K562 (cell line): ENCODE measurements at regions not wholly inside any gene's neighbourhood (a gene's known extent, or its start where the extent isn't known, plus 50 kb on each side); places are given as distances from the start of the nearest gene placed in this dataset.

Experiments used
- ATAC-seq: fragments of 200-7000 bp; cut with Tn5 transposase; 3 replicates; pipeline ENCODE4 v1.9.1; 2020; ENCODE audit warnings: moderate library complexity
- BruUV-seq: library from RNA; stranded (reverse); fragments of 400-500 nt; replicated peaks from 2 replicates; lab custom pipeline; 2021; lab: Mats Ljungman, UMichigan
- CTCF ChIA-PET: fragments of 300-600 bp; formaldehyde crosslinking; extraction: SDS; loops from one replicate; lab custom pipeline; 2021; ENCODE audit warnings: low intra/inter-chr PET ratio; lab: Yijun Ruan, JAX
- POLR2A ChIA-PET: fragments of 300-600, 350-650 bp; sonication (Branson Sonifier 250); formaldehyde crosslinking; extraction: SDS; loops from one replicate; lab custom pipeline; 2021; ENCODE audit warnings: antibody characterized with exemption, inconsistent platforms; lab: Yijun Ruan, JAX
- DNase-seq, 4 experiments: peaks; one replicate each; pipeline versions ENCODE4 v3.0.0 to v3.0.0-alpha.2; 2011 to 2018; ENCODE audit warnings: low spot score in 3 of 4, mixed read lengths in 3 of 4; ENCODE audit errors: extremely low read depth in 1 of 4
- FAIRE-seq: peaks from 2 replicates; lab custom pipeline; 2011; peaks lifted over from hg19 to GRCh38; lab: Jason Lieb, UNC
- H2AFZ ChIP-seq: 2 replicates; pipeline ENCODE4 v1.6.0; 2011; ENCODE audit warnings: low read depth, low read length, control low read depth, inconsistent platforms
- H3K27ac ChIP-seq: fragments of 200-600 bp; 3 replicates; pipeline ENCODE4 v1.8.0; 2011; ENCODE audit warnings: low read depth, mild to moderate bottlenecking, control low read depth, inconsistent platforms, low read length, moderate library complexity, mixed read lengths; ENCODE audit errors: extremely low read depth
- H3K27me3 ChIP-seq, 2 experiments: fragments of 300-600 bp in 1 of 2; 2 replicates in 1 of 2; 3 replicates in 1 of 2; pipeline versions ENCODE4 v1.6.0 to v1.8.0; 2011; ENCODE audit warnings: inconsistent platforms in 2 of 2, low read length in 2 of 2, mild to moderate bottlenecking in 1 of 2, mixed read lengths in 1 of 2, moderate library complexity in 1 of 2; ENCODE audit not compliant: control insufficient read depth in 2 of 2, insufficient read depth in 2 of 2
- H3K36me3 ChIP-seq: fragments of 300-600 bp; 3 replicates; pipeline ENCODE4 v1.8.0; 2011; ENCODE audit warnings: mild to moderate bottlenecking, low read length, inconsistent platforms; ENCODE audit not compliant: control insufficient read depth, insufficient read depth
- H3K4me1 ChIP-seq, 2 experiments: fragments of 200-600 bp in 1 of 2; replicated peaks in 1 of 2; 2 replicates in 1 of 2; 3 replicates in 1 of 2; pipeline versions ENCODE4 v1.5.1 to v1.8.0; 2011; ENCODE audit warnings: inconsistent platforms in 2 of 2, low read length in 2 of 2, mild to moderate bottlenecking in 1 of 2, mixed read lengths in 1 of 2, moderate library complexity in 1 of 2; ENCODE audit not compliant: control insufficient read depth in 2 of 2, insufficient read depth in 2 of 2
- H3K4me2 ChIP-seq: 2 replicates; pipeline ENCODE4 v1.6.1; 2011; ENCODE audit warnings: low read length, control low read depth, inconsistent platforms, mixed read lengths; ENCODE audit not compliant: insufficient read depth
- H3K4me3 ChIP-seq: fragments of 200-600 bp; sonication (generic), shearing (Covaris generic); 2 replicates; pipeline ENCODE4 v1.5.1; 2016; ENCODE audit warnings: control low read depth, inconsistent platforms
- H3K79me2 ChIP-seq: fragments of 200-600 bp; 3 replicates; pipeline ENCODE4 v1.8.0; 2011; ENCODE audit warnings: low read length, inconsistent platforms; ENCODE audit not compliant: control insufficient read depth, insufficient read depth
- H3K9ac ChIP-seq, 2 experiments: 2 replicates each; pipeline versions ENCODE4 v1.6.0 to v1.6.1; 2011; ENCODE audit warnings: low read depth in 2 of 2, low read length in 2 of 2, control low read depth in 1 of 2, inconsistent platforms in 1 of 2, mild to moderate bottlenecking in 1 of 2, mixed read lengths in 1 of 2; ENCODE audit not compliant: insufficient read depth in 1 of 2
- H3K9me1 ChIP-seq: one replicate; pipeline ENCODE4 v1.6.0; 2011; ENCODE audit warnings: inconsistent platforms, mild to moderate bottlenecking, low read length, moderate library complexity; ENCODE audit not compliant: control insufficient read depth, insufficient read depth
- H3K9me3 ChIP-seq: replicated peaks from 2 replicates; pipeline ENCODE4 v1.5.1; 2011; ENCODE audit warnings: low read depth, low read length, inconsistent platforms; ENCODE audit not compliant: control insufficient read depth, insufficient read depth
- H4K20me1 ChIP-seq: replicated peaks from 2 replicates; pipeline ENCODE4 v1.6.1; 2011; ENCODE audit warnings: low read length, inconsistent platforms, mixed read lengths; ENCODE audit not compliant: control insufficient read depth, insufficient read depth
- ATF2 ChIP-seq: sonication (generic); formaldehyde crosslinking; IDR thresholded peaks from 2 replicates; pipeline ENCODE4 v1.8.1; 2022; ENCODE audit warnings: missing genetic modification reagents
- CBX2 ChIP-seq: fragments of 200-600 bp; sonication (generic); IDR thresholded peaks from one replicate; pipeline ENCODE4 v1.6.1; 2012; ENCODE audit warnings: mild to moderate bottlenecking, low read length, inconsistent platforms; ENCODE audit not compliant: insufficient read depth, poor library complexity, severe bottlenecking
- E2F8 ChIP-seq: fragments of 450-650 bp; IDR thresholded peaks from 2 replicates; pipeline ENCODE4 v1.7.1; 2018; ENCODE audit warnings: mild to moderate bottlenecking, low read depth; ENCODE audit not compliant: partially characterized antibody
- ID3 ChIP-seq, 2 experiments: fragments of 250-450 bp in 1 of 2; fragments of 450-650 bp in 1 of 2; sonication (Bioruptor Pico) in 1 of 2; IDR thresholded peaks; 2 replicates each; pipeline versions ENCODE4 v1.6.1 to v1.8.0; 2016 to 2021; ENCODE audit warnings: mild to moderate bottlenecking in 2 of 2, moderate library complexity in 2 of 2, missing compliant biosample characterization in 1 of 2, missing genetic modification characterization in 1 of 2
- KLF10 ChIP-seq: fragments of 250-450 bp; sonication (Bioruptor Pico); IDR thresholded peaks from 2 replicates; pipeline ENCODE4 v1.6.1; 2021; ENCODE audit warnings: matching md5 sums
- KLF16 ChIP-seq: IDR thresholded peaks from 2 replicates; pipeline ENCODE4 v1.6.1; 2016; ENCODE audit warnings: antibody characterized with exemption
- PHF21A ChIP-seq: fragments of 450-650 bp; IDR thresholded peaks from 2 replicates; pipeline ENCODE4 v1.6.1; 2017; ENCODE audit warnings: low read depth, borderline replicate concordance
- ZNF584 ChIP-seq: fragments of 200-800 bp; sonication (Bioruptor generic); IDR thresholded peaks from 2 replicates; pipeline ENCODE4 v1.6.1; 2016; ENCODE audit warnings: low read depth, mild to moderate bottlenecking, missing genetic modification characterization, missing compliant biosample characterization
- ZNF717 ChIP-seq: fragments of 250-450 bp; sonication (Bioruptor Pico); IDR thresholded peaks from 2 replicates; pipeline ENCODE4 v1.5.0; 2021
- ZNF830 ChIP-seq: fragments of 250-450 bp; sonication (Bioruptor Pico); IDR thresholded peaks from 2 replicates; pipeline ENCODE4 v1.5.0; 2021; ENCODE audit warnings: mild to moderate bottlenecking
- WGBS: fragments of 100-300 bp; shearing (Covaris generic); methylation state at CpG from one replicate; pipeline ENCODE4 v1.1.6; 2016; ENCODE audit warnings: low coverage, mixed read lengths; ENCODE audit not compliant: insufficient coverage; ENCODE audit errors: missing lambda C conversion rate; 5-methylcytosine and 5-hydroxymethylcytosine counted together
- in situ Hi-C: fragments of 300-500 bp; cut with MboI; formaldehyde crosslinking; loops from 4 replicates; pipeline ENCODE4 v1.15.0; 2018; ENCODE audit warnings: inconsistent platforms, mixed read lengths
- intact Hi-C: fragments of 100-400 bp; cut with micrococcal nuclease; formaldehyde crosslinking; loops from 2 replicates; pipeline ENCODE4 v1.14.2; 2022
- TF ChIP-seq, protein P1 (sequence below): sonication (generic); formaldehyde crosslinking; IDR thresholded peaks from 2 replicates; pipeline ENCODE4 v1.8.1; 2023; ENCODE audit warnings: missing genetic modification reagents, mild to moderate bottlenecking, borderline replicate concordance

DNA sequence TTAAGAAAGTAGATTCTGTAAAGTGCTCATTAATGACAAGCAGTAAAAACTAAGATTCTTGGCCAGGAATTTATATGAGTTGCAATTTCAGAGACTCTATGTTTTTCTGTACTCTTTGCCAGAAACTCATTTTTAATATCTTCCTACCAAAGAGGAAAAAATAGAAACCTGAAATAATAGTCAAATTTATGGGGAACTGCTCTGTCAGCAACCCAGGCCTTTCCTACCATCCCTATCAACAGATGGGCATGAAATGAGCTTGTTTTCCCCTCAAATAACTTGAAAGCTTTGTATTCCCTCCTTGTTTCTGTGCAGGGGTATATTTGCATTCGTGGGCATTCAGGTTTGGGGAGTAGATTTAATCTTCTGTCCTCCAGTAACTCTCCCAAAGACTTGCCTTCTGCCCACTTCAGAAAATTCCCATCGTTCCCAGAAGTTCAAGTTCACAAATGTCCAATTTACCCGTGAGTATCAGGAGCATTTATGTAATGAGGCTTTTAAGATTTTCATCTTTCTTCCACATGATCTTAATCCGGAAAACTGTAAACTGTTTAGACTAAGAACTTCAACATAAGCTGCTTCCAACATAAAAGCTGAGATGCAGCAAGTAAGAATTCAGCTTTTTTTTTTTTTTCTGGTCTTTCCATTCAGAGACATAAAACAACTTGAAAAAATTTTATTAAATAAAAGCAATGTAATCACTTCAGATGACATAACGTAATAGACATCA, 363.1 kb downstream of the EFNB2 start (continued):
- TF ChIP-seq E2F8 (no peak), KLF10 (CRISPR knock-in tag) (no peak), KLF16 (no peak), ZNF717 (CRISPR knock-in tag) (no peak)

- no peak overlapping the region for H3K4me3 ChIP-seq
- DNase-seq (no peak), ATAC-seq (no peak), FAIRE-seq (no peak)
- no TSS peak for BruUV-seq
- H3K9ac ChIP-seq: no peak overlapping the region
- H3K4me1 ChIP-seq: no peaks in the 10 kb centered on the region
- intact Hi-C loops: no loop called here
- H3K4me2 ChIP-seq: no peak overlapping the region
- no peaks in the 10 kb centered on the region for H3K79me2 ChIP-seq
- H3K27ac ChIP-seq: no peak overlapping the region
- H3K9me1 ChIP-seq: no peaks in the 10 kb centered on the region
- ChIA-PET CTCF (no interaction called here), POLR2A (no interaction called here)
- no peak overlapping the region for H2AFZ ChIP-seq
- H3K27me3 ChIP-seq: no peaks in the 10 kb centered on the region
- no peaks in the 10 kb centered on the region for H3K36me3 ChIP-seq
- in situ Hi-C loops: no loop called here
- H4K20me1 ChIP-seq: no peaks in the 10 kb centered on the region
- no peaks in the 10 kb centered on the region for H3K9me3 ChIP-seq
- WGBS: 0% methylated on average over 3 of the region's 3 CpGs
- TF ChIP-seq ZNF830 (CRISPR knock-in tag) (no peak), PHF21A (no peak), ZNF584 (CRISPR knock-in tag) (no peak), ID3 (CRISPR knock-in tag; IDR thresholded peaks at IDR 0.05) (no peak), ID3 (tag; IDR thresholded peaks at IDR 0.05) (no peak), ATF2 (CRISPR knock-in tag) (no peak), CBX2 (no peak)
- TF ChIP-seq, protein P1, sequence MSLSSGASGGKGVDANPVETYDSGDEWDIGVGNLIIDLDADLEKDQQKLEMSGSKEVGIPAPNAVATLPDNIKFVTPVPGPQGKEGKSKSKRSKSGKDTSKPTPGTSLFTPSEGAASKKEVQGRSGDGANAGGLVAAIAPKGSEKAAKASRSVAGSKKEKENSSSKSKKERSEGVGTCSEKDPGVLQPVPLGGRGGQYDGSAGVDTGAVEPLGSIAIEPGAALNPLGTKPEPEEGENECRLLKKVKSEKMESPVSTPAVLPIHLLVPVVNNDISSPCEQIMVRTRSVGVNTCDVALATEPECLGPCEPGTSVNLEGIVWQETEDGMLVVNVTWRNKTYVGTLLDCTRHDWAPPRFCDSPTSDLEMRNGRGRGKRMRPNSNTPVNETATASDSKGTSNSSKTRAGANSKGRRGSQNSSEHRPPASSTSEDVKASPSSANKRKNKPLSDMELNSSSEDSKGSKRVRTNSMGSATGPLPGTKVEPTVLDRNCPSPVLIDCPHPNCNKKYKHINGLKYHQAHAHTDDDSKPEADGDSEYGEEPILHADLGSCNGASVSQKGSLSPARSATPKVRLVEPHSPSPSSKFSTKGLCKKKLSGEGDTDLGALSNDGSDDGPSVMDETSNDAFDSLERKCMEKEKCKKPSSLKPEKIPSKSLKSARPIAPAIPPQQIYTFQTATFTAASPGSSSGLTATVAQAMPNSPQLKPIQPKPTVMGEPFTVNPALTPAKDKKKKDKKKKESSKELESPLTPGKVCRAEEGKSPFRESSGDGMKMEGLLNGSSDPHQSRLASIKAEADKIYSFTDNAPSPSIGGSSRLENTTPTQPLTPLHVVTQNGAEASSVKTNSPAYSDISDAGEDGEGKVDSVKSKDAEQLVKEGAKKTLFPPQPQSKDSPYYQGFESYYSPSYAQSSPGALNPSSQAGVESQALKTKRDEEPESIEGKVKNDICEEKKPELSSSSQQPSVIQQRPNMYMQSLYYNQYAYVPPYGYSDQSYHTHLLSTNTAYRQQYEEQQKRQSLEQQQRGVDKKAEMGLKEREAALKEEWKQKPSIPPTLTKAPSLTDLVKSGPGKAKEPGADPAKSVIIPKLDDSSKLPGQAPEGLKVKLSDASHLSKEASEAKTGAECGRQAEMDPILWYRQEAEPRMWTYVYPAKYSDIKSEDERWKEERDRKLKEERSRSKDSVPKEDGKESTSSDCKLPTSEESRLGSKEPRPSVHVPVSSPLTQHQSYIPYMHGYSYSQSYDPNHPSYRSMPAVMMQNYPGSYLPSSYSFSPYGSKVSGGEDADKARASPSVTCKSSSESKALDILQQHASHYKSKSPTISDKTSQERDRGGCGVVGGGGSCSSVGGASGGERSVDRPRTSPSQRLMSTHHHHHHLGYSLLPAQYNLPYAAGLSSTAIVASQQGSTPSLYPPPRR: no peak
Observed at GRCh38 chr13:106163426-106163825, 372.0 kb downstream of the EFNB2 start.
